Upper lobe of right lung (tissue), 1 donor: ENCODE measurements at regions not wholly inside any gene's neighbourhood (a gene's known extent, or its start where the extent isn't known, plus 50 kb on each side); places are given as distances from the start of the nearest gene placed in this dataset.

Experiments used
- ATAC-seq: fragments of 200-7000 bp; cut with Tn5 transposase; one replicate; pipeline ENCODE4 v1.9.1; 2020; ENCODE audit warnings: mild to moderate bottlenecking, moderate library complexity
- DNase-seq: peaks from one replicate; pipeline ENCODE4 v3.0.0-alpha.2; 2020
- H3K27ac ChIP-seq: fragments of 200-600 bp; one replicate; pipeline ENCODE4 v1.8.0; 2022
- H3K27me3 ChIP-seq: fragments of 200-600 bp; one replicate; pipeline ENCODE4 v1.8.0; 2022; ENCODE audit warnings: mild to moderate bottlenecking
- H3K36me3 ChIP-seq: fragments of 200-600 bp; one replicate; pipeline ENCODE4 v1.8.0; 2022
- H3K4me1 ChIP-seq: fragments of 200-600 bp; one replicate; pipeline ENCODE4 v1.8.0; 2022
- H3K4me3 ChIP-seq: fragments of 200-600 bp; one replicate; pipeline ENCODE4 v1.8.0; 2022; ENCODE audit warnings: mild to moderate bottlenecking
- H3K9me3 ChIP-seq: fragments of 200-600 bp; one replicate; pipeline ENCODE4 v1.8.0; 2022
- intact Hi-C: fragments of 100-400 bp; cut with DNase I; formaldehyde crosslinking; loops from one replicate; pipeline ENCODE4 v1.11.0; 2022
- TF ChIP-seq, protein P1 (sequence below): fragments of 200-600 bp; IDR thresholded peaks from one replicate; pipeline ENCODE4 v1.8.0; 2022; ENCODE audit warnings: antibody characterized with exemption
- donor health status: DM: no; HTN: yes; CAD: no; lungs with severe emphysema.

DNA sequence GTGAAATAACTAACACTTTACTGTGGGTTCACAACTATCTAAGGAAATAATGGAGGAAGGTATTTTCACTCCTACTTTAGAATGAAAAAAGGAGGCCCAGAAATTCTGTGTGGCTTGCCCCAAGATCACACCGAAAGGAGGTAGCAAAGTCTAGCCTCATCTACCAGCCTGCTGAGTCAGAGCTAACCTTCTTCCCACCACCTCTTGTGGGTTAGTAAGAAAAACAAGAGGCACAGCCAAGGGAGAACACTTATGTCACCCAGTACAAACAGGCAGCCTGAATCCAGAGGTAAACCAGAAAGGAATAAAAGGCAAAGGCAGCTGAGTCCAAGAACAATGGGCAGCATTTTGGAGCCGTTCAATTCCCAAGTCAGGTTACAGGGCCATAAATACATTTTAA is 91.9 kb upstream of the RASEF start:
- no peaks in the 10 kb centered on the region for H3K9me3 ChIP-seq
- TF ChIP-seq, protein P1, sequence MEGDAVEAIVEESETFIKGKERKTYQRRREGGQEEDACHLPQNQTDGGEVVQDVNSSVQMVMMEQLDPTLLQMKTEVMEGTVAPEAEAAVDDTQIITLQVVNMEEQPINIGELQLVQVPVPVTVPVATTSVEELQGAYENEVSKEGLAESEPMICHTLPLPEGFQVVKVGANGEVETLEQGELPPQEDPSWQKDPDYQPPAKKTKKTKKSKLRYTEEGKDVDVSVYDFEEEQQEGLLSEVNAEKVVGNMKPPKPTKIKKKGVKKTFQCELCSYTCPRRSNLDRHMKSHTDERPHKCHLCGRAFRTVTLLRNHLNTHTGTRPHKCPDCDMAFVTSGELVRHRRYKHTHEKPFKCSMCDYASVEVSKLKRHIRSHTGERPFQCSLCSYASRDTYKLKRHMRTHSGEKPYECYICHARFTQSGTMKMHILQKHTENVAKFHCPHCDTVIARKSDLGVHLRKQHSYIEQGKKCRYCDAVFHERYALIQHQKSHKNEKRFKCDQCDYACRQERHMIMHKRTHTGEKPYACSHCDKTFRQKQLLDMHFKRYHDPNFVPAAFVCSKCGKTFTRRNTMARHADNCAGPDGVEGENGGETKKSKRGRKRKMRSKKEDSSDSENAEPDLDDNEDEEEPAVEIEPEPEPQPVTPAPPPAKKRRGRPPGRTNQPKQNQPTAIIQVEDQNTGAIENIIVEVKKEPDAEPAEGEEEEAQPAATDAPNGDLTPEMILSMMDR, result no peak
- ATAC-seq (peak; percentile 79), DNase-seq (no peak)
- no peaks in the 10 kb centered on the region for H3K4me1 ChIP-seq
- no peaks in the 10 kb centered on the region for H3K27me3 ChIP-seq
- no peak overlapping the region for H3K4me3 ChIP-seq
- no peaks in the 10 kb centered on the region for H3K36me3 ChIP-seq
- intact Hi-C loops, result no loop called here
- peak overlapping the region; percentile 34 for H3K27ac ChIP-seq

DNA sequence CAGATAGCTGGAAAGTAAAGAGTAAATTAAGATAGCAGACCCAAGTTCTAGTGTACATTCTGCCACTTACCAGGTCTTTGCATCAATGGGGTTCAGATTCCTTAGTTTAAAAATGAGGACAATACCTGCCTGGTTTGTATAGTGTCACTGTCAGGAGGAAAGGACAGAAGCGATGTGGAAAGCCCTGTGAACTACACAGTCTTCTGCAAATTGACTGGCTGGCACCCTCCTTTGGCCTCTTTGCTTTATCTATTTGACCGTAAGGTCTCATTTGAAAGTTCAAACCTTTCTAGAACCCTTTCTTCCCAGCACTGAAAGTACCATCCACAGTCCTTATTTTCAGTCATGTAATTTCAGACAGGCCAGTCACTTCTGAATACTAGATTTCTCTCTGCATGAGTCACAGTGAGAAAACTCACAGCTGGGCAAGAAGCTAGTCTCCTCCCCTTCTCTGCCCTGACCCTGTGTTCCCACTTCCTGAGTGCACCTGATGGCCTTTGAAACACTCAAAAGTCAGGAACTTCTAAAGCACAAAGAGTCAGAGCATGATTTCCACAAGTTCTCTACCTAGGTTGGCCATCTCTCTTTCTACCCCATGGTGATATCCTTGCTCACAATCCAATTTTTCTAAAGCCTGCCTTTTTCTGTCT is 91.3 kb upstream of the RASEF start:
- ATAC-seq (peak; percentile 92), DNase-seq (no peak)
- no peak overlapping the region for H3K4me3 ChIP-seq
- no peaks in the 10 kb centered on the region for H3K36me3 ChIP-seq
- H3K27ac ChIP-seq, result peak overlapping the region; percentile 34
- TF ChIP-seq, protein P1, result no peak
- no peaks in the 10 kb centered on the region for H3K27me3 ChIP-seq
- H3K4me1 ChIP-seq, result no peaks in the 10 kb centered on the region
- no peaks in the 10 kb centered on the region for H3K9me3 ChIP-seq
- intact Hi-C loops, result no loop called here

DNA sequence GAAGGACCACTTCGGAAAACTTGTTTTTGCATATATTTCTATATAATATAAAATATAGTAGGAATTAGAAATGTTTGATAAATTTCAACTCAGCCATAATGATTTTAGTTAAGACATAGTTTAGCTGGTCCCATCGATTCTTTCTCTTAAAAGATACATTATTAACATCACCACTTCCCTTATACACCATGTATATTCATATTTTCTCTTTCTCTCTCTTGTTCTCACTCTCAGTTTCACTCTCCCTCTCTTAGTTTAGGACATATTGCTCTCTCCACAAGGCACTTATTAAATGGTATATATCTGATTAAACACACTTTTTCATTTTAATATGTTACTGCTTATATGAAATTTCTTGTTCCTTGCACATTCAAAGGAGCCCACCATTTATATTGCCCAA is 90.1 kb upstream of the RASEF start:
- Histone ChIP-seq H3K27ac (no peak overlapping the region), H3K27me3 (no peaks in the 10 kb centered on the region)
- TF ChIP-seq, protein P1, result no peak

DNA sequence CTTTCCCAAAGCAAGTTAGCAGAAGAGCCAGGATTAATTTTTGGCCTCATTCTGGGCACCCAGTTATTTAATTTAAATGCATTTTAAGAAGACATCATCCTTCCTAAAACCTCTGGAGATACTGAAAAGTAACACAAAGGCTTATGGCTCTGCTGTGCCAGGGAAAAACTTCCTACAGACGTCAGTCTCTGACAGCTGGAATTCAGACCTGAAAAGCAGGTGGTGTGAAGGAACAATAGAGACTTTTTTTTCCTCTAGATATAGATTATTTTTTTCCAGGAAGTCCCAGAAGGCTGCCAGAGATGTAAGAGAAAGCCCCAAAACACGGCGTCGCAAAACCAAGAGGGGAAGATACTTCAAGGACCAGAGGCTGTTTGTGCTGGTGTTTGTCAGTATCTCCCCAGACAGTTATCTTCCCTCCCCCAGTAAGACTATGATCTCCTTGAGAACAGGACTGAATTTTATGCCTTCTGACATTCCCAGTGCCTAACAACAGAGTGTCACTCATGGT is 88.7 kb upstream of the RASEF start:
- TF ChIP-seq, protein P1, result no peak
- H3K27me3 ChIP-seq, result no peaks in the 10 kb centered on the region
- H3K27ac ChIP-seq, result no peak overlapping the region
- intact Hi-C loops, result no loop called here
- DNase-seq (no peak), ATAC-seq (no peak)
- H3K36me3 ChIP-seq, result no peaks in the 10 kb centered on the region
- no peak overlapping the region for H3K4me3 ChIP-seq
- H3K9me3 ChIP-seq, result no peaks in the 10 kb centered on the region
- H3K4me1 ChIP-seq, result no peaks in the 10 kb centered on the region

More for the DNA sequence above, 90.1 kb upstream of the RASEF start:
- Histone ChIP-seq H3K36me3 (no peaks in the 10 kb centered on the region), H3K4me1 (no peaks in the 10 kb centered on the region), H3K9me3 (no peaks in the 10 kb centered on the region), H3K4me3 (no peak overlapping the region)
- intact Hi-C loops, result no loop called here
- DNase-seq (no peak), ATAC-seq (no peak)

DNA sequence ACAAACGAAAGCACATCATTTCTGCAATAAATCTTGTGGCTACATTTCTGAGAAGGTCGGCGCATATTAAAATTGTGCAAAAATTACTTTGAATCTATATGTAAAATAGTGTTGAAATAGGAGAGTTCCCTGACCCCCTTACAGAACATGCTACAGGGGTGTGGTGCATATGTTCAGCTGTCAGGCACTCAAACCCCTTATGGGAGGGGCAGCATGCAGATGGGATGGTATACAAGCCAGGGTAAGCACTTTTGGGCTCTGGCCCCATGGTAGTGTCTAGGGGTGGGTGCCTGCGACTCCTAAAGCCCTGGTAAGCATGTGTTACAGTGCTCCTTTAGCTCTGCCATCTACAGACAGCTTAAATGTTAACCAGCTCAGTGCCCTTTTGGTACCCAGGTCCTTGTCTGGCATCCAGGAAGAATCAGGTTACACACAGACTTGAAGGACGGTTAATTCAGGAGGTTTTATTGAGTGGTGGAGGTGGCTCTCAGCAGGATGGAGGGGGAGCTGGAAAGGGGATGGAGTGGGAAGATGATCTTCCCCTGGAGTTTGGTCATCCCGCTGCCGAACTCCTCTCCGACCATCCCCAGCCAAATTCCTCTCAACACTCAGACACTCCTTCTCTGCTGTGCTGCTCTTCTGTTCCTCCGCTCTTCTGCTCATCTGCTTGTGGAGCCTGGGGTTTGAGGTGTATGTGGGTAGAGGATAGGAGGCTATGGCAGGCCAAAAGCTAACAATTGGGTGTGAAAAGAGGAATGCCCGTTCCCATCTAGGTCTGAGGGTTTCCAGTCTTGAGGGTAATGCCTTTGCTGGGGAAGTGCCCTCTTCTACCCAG is 84.6 kb upstream of the RASEF start:
- no peak overlapping the region for H3K27ac ChIP-seq
- H3K4me1 ChIP-seq, result no peaks in the 10 kb centered on the region
- intact Hi-C loops, result no loop called here
- no peaks in the 10 kb centered on the region for H3K9me3 ChIP-seq
- DNase-seq, result no peak
- ATAC-seq, result no peak
- H3K4me3 ChIP-seq, result no peak overlapping the region
- H3K27me3 ChIP-seq, result no peaks in the 10 kb centered on the region
- TF ChIP-seq, protein P1, result no peak
- no peaks in the 10 kb centered on the region for H3K36me3 ChIP-seq
